GM19467 (cell line): ENCODE measurements at regions not wholly inside any gene's neighbourhood (a gene's known extent, or its start where the extent isn't known, plus 50 kb on each side); places are given as distances from the start of the nearest gene placed in this dataset.

ENCODE experiments used
- ATAC-seq: cut with Tn5 transposase; IDR thresholded peaks from one replicate; pipeline ENCODE4 v1.9.1; 2021; ENCODE audit warnings: mild to moderate bottlenecking, moderate library complexity; ENCODE audit not compliant: unreplicated experiment

DNA sequence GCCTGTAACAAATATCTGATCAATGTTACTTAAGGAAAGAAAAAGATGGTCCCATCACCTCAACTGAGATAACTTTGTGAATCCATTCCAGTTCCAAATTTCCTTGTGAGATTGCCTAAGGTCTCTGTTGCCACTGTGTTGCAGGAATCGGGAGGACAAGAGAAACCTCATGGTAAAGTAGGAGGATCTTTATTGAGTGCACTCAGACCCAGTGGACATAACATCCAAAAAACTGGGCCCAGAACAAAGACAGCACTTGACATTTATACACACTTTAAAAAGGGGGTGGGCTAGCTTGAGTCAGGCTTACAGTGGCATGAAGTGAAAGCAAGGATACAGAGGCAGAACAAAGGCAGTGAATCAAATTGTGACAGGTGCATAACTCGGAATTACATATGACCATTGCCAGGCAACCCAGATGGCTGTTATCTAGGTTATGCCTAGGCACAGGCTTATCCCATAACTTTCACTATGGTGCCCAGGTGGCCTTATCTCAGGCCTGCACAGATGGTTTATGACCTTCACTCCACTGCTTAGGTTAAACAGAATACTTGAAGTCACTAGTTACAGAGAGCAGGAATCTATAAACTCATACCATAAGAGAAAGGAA lies 459.4 kb upstream of the PCDH20 start:
- no peak for ATAC-seq

DNA sequence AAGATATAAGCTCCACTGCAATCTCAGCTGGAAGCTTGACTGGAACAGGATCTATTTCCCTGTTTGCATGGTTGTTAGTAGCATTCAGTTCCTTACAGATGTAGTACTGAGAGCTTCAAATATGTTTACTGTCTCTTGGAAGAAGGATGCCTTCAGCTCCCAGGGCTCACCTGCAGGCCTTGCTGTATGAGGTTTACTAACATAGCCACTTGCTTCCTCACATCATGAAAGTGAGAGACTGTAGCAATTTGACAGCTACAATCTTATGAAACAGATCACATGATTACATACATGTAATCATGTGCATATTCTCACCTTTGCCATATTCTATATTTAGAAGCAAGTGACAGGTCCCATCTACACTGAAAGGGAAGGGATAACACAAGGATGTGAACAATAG lies 458.1 kb upstream of the PCDH20 start:
- no peak for ATAC-seq

DNA sequence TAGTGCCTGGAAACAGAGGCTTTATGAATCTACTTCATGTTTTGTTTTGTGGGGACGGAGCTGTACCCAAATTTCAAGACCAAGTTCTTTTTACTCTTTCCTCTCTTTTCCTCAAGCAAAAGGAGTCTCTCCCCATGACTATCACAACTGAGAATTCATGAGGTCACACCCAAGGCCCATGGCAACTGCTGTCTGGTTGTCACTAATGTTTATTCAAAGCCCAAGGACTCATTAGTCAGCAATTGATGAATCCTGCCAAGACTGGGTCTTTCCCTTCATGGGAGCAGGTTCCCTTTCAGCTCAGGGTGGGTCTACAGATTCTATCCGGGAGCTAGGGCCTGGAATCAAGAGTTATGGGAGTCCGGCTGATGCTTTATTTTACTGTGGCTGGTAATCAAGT lies 441.5 kb upstream of the PCDH20 start:
- ATAC-seq, result no peak

GRCh38 chr13:61852116-61852619 lies 436.5 kb upstream of the PCDH20 start:
- ATAC-seq, result no peak

DNA sequence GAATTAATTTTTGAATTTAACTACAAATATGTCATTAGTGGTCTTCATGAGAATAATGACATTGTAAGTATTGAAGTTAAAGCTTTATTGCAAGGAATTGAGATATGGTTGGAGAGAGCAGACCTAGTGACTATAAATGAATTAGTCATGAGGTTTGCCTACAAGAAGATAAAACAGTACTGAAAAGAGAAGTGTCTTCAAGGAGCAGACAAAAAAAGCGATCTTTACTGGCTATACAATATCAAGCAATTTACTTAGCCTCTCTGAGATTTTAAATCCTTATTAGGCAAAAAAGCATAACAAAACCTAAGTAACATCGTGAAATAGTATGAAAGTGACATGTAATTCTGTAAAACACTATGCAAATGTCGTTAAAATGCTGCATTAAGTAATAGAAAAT lies 435.1 kb upstream of the PCDH20 start:
- ATAC-seq, result no peak

DNA sequence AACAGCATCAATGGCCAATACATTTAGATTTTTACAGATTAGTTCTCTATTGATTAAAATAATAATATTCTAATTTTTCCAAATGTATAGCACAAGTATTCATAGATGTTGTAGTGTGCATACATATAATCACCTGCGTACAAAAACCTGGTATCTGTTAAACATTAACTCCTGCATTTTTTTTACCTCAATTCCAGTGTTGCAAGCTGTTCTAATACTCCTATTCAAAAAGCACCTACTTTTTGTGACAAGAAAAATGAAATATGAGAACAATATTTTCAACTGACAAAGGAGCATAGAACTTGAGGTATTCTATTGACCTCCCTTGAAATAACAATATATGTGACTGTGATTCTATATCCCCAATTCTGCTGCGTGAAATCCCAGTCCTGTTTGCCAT lies 422.9 kb upstream of the PCDH20 start:
- no peak for ATAC-seq

GRCh38 chr13:61833228-61833627 lies 417.6 kb upstream of the PCDH20 start:
- ATAC-seq, result no peak

DNA sequence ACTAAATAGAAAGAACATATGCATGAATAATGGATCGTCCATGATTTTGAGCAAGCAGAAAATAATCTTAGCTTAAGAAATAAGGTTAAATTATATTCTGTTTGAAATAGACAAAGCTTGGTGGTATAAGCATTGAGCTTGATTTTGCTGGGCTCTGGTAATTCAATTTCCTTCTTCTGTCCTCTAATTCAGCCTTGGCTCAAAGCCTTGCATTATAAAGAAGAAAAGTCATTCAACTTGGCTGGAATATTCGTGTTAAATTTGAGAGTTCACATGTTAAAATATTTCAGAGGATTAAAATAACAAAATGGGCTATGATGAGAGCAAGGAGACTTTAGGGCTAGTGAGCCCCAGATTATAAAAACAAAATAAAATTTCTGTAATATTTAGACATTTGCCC lies 415.4 kb upstream of the PCDH20 start:
- ATAC-seq, result no peak

DNA sequence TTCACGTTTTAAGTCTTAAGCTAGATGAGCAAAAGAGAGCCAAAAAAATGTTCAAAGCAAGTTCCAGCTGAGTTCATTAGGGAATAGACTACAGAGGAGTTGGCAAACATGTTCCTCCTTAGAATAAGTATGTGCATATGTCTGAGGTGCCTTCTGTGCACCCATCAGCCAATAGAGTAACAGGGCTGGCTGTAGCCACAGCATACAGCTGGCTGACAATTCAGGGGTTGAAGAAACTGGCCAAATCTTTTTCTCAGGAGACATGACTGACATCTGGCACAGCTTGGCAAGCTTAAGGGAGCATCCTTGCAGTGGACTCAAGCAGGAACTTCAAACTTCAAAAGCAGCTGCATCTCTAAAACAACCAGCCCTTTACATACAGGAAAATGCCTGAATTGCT lies 414.8 kb upstream of the PCDH20 start:
- no peak for ATAC-seq

GRCh38 chr13:61824168-61824567 lies 408.5 kb upstream of the PCDH20 start:
- no peak for ATAC-seq

- no peak for ATAC-seq
Measured at GRCh38 chr13:61812286-61812685, 396.6 kb upstream of the PCDH20 start.

DNA sequence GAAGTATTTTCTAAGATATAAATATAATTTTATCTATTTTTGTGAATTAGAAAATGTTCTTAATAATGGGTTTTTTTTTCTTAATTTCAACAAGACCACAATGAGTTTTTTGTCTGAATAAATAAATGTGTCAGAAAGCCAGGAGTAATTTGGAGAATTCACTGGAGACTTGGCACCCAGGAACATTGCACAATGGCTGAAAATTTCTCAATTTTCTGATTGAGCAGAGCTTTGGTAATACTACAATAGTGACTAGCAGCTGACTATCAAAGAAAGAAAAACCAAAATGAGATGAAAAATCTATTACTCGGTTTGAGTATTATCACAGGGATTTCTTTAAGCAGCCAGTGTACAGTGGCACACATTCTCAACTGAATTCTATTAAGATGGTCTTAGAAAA lies 394.4 kb upstream of the PCDH20 start:
- no peak for ATAC-seq

GRCh38 chr13:61797397-61797796 lies 381.7 kb upstream of the PCDH20 start:
- no peak for ATAC-seq

DNA sequence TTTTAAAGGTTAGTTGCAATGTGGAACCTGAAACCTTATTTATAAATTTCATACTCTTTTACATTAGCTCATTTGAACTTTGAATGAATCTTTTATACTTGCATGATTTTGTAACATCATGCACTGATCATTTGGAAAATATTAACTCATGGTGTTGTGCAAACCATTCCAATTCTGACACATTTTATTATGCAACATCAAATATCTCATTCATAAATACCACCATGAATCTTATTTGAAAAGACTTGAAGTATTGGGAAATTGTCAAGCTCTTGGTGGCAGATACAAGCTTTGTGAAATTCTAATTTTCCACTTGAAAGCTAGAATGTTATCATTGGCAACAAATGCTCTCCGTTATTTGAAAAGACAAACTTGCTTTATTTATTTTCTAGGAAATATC lies 379.9 kb upstream of the PCDH20 start:
- ATAC-seq, result no peak

DNA sequence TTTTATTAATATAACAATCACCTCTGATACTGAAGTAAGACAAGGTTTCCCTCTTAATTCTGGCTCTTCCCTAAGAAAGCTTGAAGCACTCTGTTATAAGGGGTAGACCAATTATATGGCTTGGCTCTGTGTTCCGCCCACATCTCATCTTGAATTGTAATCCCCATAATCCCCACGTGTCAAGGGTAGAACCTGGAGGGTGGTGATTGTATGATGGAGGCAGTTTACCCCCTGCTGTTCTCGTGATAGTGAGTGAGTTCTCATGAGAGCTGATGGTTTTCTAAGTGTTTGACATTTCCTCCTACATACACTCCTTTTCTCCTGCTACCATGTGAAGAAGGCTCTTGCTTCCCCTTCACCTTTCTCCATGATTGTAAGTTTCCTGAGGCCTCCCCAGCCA lies 363.8 kb upstream of the PCDH20 start:
- no peak for ATAC-seq

DNA sequence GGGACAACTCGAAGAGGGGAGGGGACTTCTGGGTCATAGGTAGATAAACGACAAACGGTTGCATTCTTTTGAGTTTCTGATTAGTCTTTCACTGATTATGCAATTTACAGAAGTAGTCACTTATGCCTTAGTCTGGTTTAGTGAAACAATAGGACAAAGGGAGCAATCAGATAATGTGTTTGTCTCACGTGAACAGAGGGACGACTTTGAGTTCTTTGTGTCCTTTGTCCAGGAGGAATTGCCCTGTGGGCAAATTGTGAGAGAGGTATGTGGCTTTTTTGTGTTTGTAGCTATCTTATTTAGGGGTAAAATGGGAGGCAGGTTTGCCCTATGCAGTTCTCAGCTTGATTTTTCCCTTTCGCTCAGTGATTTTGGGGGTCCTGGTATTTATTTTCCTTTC lies 362.9 kb upstream of the PCDH20 start:
- no peak for ATAC-seq

DNA sequence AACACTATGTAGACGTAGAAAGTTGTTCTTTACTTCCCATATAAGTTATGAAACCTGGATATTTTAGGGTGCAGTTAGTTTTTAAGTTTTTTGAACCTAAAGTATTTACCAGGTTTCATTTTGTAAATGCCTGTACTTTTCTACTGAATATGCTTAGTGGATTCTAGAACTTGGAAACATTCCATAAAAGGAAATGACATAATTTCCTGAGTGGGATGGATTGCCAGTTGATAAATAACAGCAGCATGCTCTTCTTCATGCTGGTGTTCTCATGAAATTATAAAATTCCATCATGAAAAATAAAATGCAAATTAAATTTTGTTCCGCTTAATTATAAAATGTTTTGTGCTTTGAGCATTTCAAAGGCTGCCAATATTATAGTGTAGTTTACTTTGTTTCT lies 362.2 kb upstream of the PCDH20 start:
- ATAC-seq, result no peak

DNA sequence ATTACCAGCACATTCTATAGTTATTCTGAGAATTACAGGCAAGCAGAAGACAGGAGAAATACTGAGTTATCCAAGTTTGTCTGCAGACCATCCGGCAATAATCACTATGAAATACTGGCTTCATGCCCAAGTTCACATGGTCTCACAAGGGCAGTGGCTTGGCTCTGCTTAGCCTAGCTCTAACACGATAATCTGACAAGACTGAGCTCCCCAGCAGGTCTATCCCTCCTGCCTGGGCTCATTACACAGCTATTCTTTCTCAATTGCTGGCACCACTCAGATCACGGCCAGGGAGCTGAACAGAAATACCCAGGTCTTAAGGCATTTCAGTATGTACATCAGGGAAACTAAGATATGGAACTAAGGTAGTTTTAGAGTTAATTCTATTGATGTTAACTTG lies 361.6 kb upstream of the PCDH20 start:
- no peak for ATAC-seq

GRCh38 chr13:61774903-61775302 lies 359.3 kb upstream of the PCDH20 start:
- no peak for ATAC-seq

- ATAC-seq, result no peak
Measured at GRCh38 chr13:61770681-61771080, 355.0 kb upstream of the PCDH20 start.

DNA sequence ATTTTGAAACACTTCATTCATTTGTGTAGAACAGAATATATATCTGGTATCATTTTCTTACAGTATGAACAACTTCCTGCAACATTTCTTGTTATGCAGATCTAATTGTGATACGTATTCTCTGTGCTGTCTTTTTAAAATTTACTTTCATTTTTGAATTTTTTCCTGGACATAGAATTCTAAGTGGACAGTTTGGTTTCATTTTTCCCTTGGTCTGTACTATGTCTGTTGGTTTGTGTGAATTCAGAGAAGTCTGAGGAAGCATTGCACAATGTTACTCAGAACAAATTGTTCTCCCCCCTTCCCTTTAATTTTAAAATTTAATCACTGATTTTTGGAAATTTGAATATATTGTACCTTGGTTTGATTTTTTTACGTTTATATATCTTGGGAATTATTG lies 352.5 kb upstream of the PCDH20 start:
- no peak for ATAC-seq

GRCh38 chr13:61766667-61767058 lies 351.0 kb upstream of the PCDH20 start:
- no peak for ATAC-seq

DNA sequence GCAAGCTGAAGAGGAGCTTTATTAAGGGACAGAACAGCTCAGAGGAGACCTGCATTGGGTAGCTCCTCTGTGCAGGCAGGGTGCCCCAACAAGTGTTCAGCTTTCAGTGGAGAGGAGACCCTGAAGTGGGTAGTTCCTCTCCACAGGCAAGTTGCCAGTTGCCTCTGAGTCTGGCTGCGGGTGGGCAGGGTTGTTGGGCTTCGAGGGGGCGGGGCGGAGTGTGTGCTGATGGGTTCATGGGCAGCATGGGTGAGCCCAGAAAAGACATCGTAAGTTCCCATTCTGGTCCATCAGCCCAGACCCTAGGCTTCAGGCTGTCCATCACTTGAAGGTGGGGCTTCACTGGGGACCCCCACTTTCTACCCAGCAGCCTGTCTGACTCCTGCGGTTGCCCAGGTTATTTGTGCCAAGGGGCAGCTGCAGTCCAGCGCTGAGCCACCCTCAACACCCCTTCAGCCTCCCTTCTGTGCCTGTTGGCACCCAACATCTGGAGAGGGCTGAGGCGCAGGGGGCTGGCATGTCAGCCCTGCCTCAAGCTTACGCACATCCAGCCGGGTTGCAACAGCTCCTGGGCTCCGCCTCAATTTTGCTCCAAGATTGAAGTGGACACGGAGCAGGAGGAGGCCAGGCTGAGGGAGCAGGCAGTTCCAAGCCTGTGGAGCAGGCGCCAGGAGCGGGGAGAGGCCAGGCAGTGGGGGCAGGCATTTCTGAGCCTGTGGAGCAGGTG lies 350.5 kb upstream of the PCDH20 start:
- no peak for ATAC-seq
